ENCODE measurements at regions not wholly inside any gene's neighbourhood (a gene's known extent, or its start where the extent isn't known, plus 50 kb on each side); places are given as distances from the start of the nearest gene placed in this dataset.

DNA sequence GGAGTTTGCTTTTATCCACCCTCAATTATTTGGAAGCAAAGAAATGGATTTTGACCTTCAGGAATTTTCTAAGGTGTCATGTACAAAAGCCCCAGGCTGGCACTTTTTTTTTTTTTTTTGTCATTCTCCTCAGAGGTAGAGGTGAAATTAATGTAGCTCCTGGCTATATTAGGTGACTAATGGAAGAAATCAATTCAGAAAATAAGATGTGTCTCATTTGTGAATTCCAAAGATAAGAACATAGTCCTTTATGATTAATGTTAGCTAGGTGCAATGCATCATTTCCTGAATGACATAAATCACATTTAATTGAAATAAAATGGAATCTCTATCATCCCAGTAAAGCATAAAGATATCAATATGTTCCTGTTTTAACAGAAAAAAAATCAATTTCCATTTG is 477.6 kb downstream of the FBXO15 start:
- H3K27me3 ChIP-seq, result no peaks in the 10 kb centered on the region
- H3K9me3 ChIP-seq, result no peaks in the 10 kb centered on the region
- H3K27ac ChIP-seq, result no peak overlapping the region
- TF ChIP-seq POLR2A (IDR thresholded peaks at IDR 0.05), result no peak
- TF ChIP-seq, protein P1, sequence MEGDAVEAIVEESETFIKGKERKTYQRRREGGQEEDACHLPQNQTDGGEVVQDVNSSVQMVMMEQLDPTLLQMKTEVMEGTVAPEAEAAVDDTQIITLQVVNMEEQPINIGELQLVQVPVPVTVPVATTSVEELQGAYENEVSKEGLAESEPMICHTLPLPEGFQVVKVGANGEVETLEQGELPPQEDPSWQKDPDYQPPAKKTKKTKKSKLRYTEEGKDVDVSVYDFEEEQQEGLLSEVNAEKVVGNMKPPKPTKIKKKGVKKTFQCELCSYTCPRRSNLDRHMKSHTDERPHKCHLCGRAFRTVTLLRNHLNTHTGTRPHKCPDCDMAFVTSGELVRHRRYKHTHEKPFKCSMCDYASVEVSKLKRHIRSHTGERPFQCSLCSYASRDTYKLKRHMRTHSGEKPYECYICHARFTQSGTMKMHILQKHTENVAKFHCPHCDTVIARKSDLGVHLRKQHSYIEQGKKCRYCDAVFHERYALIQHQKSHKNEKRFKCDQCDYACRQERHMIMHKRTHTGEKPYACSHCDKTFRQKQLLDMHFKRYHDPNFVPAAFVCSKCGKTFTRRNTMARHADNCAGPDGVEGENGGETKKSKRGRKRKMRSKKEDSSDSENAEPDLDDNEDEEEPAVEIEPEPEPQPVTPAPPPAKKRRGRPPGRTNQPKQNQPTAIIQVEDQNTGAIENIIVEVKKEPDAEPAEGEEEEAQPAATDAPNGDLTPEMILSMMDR (IDR thresholded peaks at IDR 0.05), result no peak
- no peak for TF ChIP-seq POLR2AphosphoS5 (IDR thresholded peaks at IDR 0.05)
- TF ChIP-seq EP300 (IDR thresholded peaks at IDR 0.05), result no peak
- H3K4me1 ChIP-seq, result no peaks in the 10 kb centered on the region
- H3K36me3 ChIP-seq, result no peaks in the 10 kb centered on the region
- no peak for ATAC-seq
- no peak overlapping the region for H3K4me3 ChIP-seq

DNA sequence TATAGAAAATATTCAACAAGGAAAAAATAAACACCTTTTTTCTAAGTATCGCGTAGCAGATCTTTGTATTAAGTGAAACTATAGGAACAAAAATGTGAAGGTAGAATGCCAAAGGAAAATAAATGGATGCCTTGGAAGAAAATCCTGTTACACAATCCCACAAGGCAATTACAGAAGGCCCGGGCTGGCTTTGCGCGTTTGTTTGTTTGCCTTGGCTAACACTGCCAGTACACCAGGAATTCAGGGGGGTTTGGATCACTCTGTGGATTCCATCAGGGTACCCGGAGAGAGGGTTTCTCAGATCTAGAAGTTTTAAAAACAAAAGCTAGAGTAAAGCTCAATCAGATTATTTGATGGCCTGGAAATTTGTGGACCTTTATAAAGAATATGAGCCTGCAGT is 478.3 kb downstream of the FBXO15 start:
- Histone ChIP-seq H3K9me3 (no peaks in the 10 kb centered on the region), H3K27ac (no peak overlapping the region), H3K4me3 (no peak overlapping the region), H3K4me1 (no peaks in the 10 kb centered on the region), H3K36me3 (no peaks in the 10 kb centered on the region), H3K27me3 (no peaks in the 10 kb centered on the region)
- 48 to 74% methylated on average over 6 of the region's 6 CpGs for WGBS, 2 donors (ENCODE audit: low coverage in 1 of 2)
- TF ChIP-seq POLR2A (IDR thresholded peaks at IDR 0.05), result no peak
- TF ChIP-seq POLR2AphosphoS5 (IDR thresholded peaks at IDR 0.05), result no peak
- no peak for TF ChIP-seq EP300 (IDR thresholded peaks at IDR 0.05)
- TF ChIP-seq, protein P1 (IDR thresholded peaks at IDR 0.05), result no peak
- ATAC-seq, result no peak

DNA sequence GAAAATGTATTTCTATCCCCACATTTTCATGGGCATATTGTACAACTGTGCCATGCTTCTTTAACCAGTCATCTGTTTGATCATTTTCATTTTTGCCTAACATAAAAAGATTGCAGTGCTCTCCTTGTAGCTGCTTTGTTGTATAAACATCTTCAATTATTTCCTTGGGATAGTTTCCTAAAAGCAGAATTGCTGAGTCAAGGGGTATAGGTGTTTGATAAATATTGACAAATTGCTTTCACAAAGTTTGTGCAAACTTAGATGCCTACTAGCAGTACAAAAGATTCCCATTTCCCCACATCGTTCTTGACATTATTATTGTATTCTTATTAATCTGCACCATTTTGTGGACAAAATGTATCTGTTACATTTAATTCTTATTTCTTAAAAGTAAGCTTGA is 479.6 kb downstream of the FBXO15 start:
- Histone ChIP-seq H3K4me1 (no peaks in the 10 kb centered on the region), H3K36me3 (no peaks in the 10 kb centered on the region), H3K9me3 (no peaks in the 10 kb centered on the region), H3K27ac (no peak overlapping the region), H3K27me3 (no peaks in the 10 kb centered on the region), H3K4me3 (no peak overlapping the region)
- WGBS, 2 donors (ENCODE audit: low coverage in 1 of 2), result 46 to 59% methylated on average over 1 of the region's 1 CpG
- no peak for TF ChIP-seq EP300 (IDR thresholded peaks at IDR 0.05)
- no peak for TF ChIP-seq POLR2AphosphoS5 (IDR thresholded peaks at IDR 0.05)
- TF ChIP-seq, protein P1 (IDR thresholded peaks at IDR 0.05), result no peak
- no peak for TF ChIP-seq POLR2A (IDR thresholded peaks at IDR 0.05)
- ATAC-seq, result no peak

DNA sequence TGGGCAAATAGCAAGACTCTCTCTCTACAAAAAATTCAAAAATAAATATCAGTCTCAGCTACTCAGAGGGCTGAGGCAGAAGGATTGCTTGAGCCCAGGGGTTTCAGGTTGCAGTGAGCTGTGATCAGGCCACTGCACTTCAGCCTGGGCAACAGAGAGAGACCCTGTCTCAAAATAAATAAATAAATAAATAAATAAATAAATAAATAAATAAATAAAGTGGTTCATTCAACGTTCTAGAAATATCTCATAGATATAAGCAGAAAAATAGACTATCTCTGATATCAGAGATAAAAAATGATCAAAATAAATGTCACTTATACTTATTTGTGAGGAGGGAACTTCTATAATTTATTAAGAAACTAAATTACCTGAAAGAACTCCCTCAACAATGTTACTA is 480.9 kb downstream of the FBXO15 start:
- Histone ChIP-seq H3K36me3 (no peaks in the 10 kb centered on the region), H3K9me3 (no peaks in the 10 kb centered on the region), H3K27me3 (no peaks in the 10 kb centered on the region), H3K4me3 (no peak overlapping the region), H3K4me1 (no peaks in the 10 kb centered on the region), H3K27ac (no peak overlapping the region)
- no peak for TF ChIP-seq POLR2A (IDR thresholded peaks at IDR 0.05)
- no peak for TF ChIP-seq POLR2AphosphoS5 (IDR thresholded peaks at IDR 0.05)
- TF ChIP-seq, protein P1 (IDR thresholded peaks at IDR 0.05), result no peak
- TF ChIP-seq EP300 (IDR thresholded peaks at IDR 0.05), result no peak
- WGBS, 2 donors (ENCODE audit: low coverage in 1 of 2), result 83 to 92% methylated on average over 1 of the region's 1 CpG
- ATAC-seq, result no peak

DNA sequence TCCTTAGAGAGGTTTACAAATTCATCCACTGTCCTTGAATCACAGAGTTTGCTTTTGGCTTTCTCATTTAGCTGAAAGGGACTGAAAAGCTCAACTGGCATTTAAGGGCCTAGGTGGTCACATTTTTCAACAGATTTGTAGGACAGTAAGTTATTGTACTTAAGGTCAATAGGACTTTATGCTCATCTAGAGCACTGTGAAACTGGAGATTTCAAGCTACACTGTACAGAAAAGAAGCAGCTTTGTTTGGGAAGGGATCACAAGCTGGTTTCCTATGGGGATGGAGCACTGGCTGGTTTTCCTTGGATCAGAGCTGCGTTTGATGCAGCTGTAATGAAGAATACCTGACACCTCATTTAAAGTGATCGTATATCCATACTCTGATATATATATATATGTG is 482.7 kb downstream of the FBXO15 start:
- H3K9me3 ChIP-seq, result no peaks in the 10 kb centered on the region
- H3K4me1 ChIP-seq, result no peaks in the 10 kb centered on the region
- no peak for ATAC-seq
- H3K27me3 ChIP-seq, result no peaks in the 10 kb centered on the region
- WGBS, 2 donors (ENCODE audit: low coverage in 1 of 2), result 86% methylated on average over 2 of the region's 2 CpGs; no CpG with 5 or more reads in 1 of the 2 donors
- H3K27ac ChIP-seq, result no peak overlapping the region
- no peaks in the 10 kb centered on the region for H3K36me3 ChIP-seq
- H3K4me3 ChIP-seq, result no peak overlapping the region
- TF ChIP-seq POLR2AphosphoS5 (IDR thresholded peaks at IDR 0.05) (no peak), EP300 (IDR thresholded peaks at IDR 0.05) (no peak), POLR2A (IDR thresholded peaks at IDR 0.05) (no peak)
- TF ChIP-seq, protein P1 (IDR thresholded peaks at IDR 0.05), result no peak

All from gastroesophageal sphincter (tissue), 4 donors.